GM23338 (cell line): ENCODE measurements at regions not wholly inside any gene's neighbourhood (a gene's known extent, or its start where the extent isn't known, plus 50 kb on each side); places are given as distances from the start of the nearest gene placed in this dataset.

Source experiments
- ATAC-seq: fragments of 200-7000 bp; cut with Tn5 transposase; 3 replicates; pipeline ENCODE4 v1.9.1; 2020
- DNase-seq: peaks from one replicate; pipeline ENCODE4 v3.0.0-alpha.2; 2015; ENCODE audit warnings: low spot score
- H2AFZ ChIP-seq: fragments of 200-600 bp; sonication (generic); 2 replicates; pipeline ENCODE4 v1.8.0; 2016; ENCODE audit warnings: antibody characterized with exemption, mild to moderate bottlenecking, moderate library complexity
- H3F3A ChIP-seq: fragments of 200-600 bp; sonication (generic); replicated peaks from 2 replicates; pipeline ENCODE4 v1.8.0; 2017; ENCODE audit warnings: antibody characterized with exemption, mixed run types, low read depth
- H3K27ac ChIP-seq: fragments of 200-600 bp; sonication (generic); 2 replicates; pipeline ENCODE4 v1.6.1; 2016; ENCODE audit warnings: low read depth
- H3K27me3 ChIP-seq: fragments of 200-600 bp; sonication (generic); 2 replicates; pipeline ENCODE4 v1.8.0; 2016; ENCODE audit warnings: mild to moderate bottlenecking, mixed run types, moderate library complexity; ENCODE audit not compliant: insufficient read depth
- H3K36me3 ChIP-seq: fragments of 200-600 bp; sonication (generic); 2 replicates; pipeline ENCODE4 v1.8.0; 2016; ENCODE audit warnings: mild to moderate bottlenecking; ENCODE audit not compliant: insufficient read depth
- H3K4me1 ChIP-seq: fragments of 200-600 bp; sonication (generic); 2 replicates; pipeline ENCODE4 v1.8.0; 2016; ENCODE audit warnings: mild to moderate bottlenecking, moderate library complexity; ENCODE audit not compliant: insufficient read depth
- H3K4me2 ChIP-seq: fragments of 200-600 bp; sonication (generic); 2 replicates; pipeline ENCODE4 v1.7.1; 2017; ENCODE audit warnings: mixed run types
- H3K4me3 ChIP-seq: fragments of 200-600 bp; sonication (generic); 2 replicates; pipeline ENCODE4 v1.6.1; 2016; ENCODE audit warnings: mixed run types
- H3K79me2 ChIP-seq: fragments of 200-600 bp; sonication (generic); replicated peaks from 2 replicates; pipeline ENCODE4 v1.8.0; 2017; ENCODE audit warnings: mild to moderate bottlenecking; ENCODE audit not compliant: insufficient read depth
- H3K9me2 ChIP-seq: fragments of 200-600 bp; sonication (generic); 2 replicates; pipeline ENCODE4 v1.8.0; 2017; ENCODE audit not compliant: insufficient read depth
- H4K20me1 ChIP-seq: fragments of 200-600 bp; sonication (generic); replicated peaks from 2 replicates; pipeline ENCODE4 v1.8.0; 2017; ENCODE audit warnings: mild to moderate bottlenecking; ENCODE audit not compliant: insufficient read depth
- H3K27ac Mint-ChIP-seq: 2 replicates; pipeline ENCODE4 v1.8.0; 2020; ENCODE audit warnings: inconsistent platforms, mild to moderate bottlenecking, moderate library complexity, mixed read lengths
- H3K27me3 Mint-ChIP-seq: 3 replicates; pipeline ENCODE4 v1.8.0; 2022; ENCODE audit warnings: low read depth, mild to moderate bottlenecking, moderate library complexity, mixed read lengths, inconsistent platforms; ENCODE audit not compliant: insufficient read depth, poor library complexity
- H3K36me3 Mint-ChIP-seq: 3 replicates; pipeline ENCODE4 v1.8.0; 2021; ENCODE audit warnings: low read depth, mild to moderate bottlenecking, inconsistent platforms, moderate library complexity, mixed read lengths
- H3K4me1 Mint-ChIP-seq: 3 replicates; pipeline ENCODE4 v1.8.0; 2020; ENCODE audit warnings: mild to moderate bottlenecking, inconsistent platforms, mixed read lengths
- H3K4me3 Mint-ChIP-seq: 3 replicates; pipeline ENCODE4 v1.8.0; 2021; ENCODE audit warnings: moderate library complexity, mild to moderate bottlenecking, inconsistent platforms, mixed read lengths
- H3K9me3 Mint-ChIP-seq: 3 replicates; pipeline ENCODE4 v1.8.0; 2020; ENCODE audit warnings: moderate library complexity, mild to moderate bottlenecking, inconsistent platforms, mixed read lengths
- CREB1 ChIP-seq: fragments of 250-450 bp; sonication (Bioruptor Pico); IDR thresholded peaks from 2 replicates; pipeline ENCODE4 v1.5.0; 2020; ENCODE audit warnings: low read depth, mild to moderate bottlenecking, moderate library complexity
- CTCF ChIP-seq, 2 experiments: fragments of 200-600 bp in 1 of 2; sonication (generic) in 1 of 2; conservative IDR thresholded peaks; 2 replicates each; pipeline versions ENCODE4 v1.5.1 to v1.6.1; 2016 to 2017; ENCODE audit warnings: antibody characterized with exemption in 2 of 2, low read depth in 2 of 2, mild to moderate bottlenecking in 2 of 2, moderate library complexity in 1 of 2
- EZH2 ChIP-seq: fragments of 200-600 bp; sonication (generic); IDR thresholded peaks from one replicate; pipeline ENCODE4 v1.8.0; 2017; ENCODE audit warnings: antibody characterized with exemption, mild to moderate bottlenecking, low read depth; ENCODE audit not compliant: unreplicated experiment
- POLR2AphosphoS5 ChIP-seq: IDR thresholded peaks from 2 replicates; pipeline ENCODE4 v1.6.1; 2016; ENCODE audit warnings: antibody characterized with exemption, low read depth
- REST ChIP-seq: IDR thresholded peaks from one replicate; pipeline ENCODE4 v1.6.1; 2018; ENCODE audit warnings: antibody characterized with exemption; ENCODE audit not compliant: unreplicated experiment
- STAT1 ChIP-seq: IDR thresholded peaks from one replicate; pipeline ENCODE4 v1.6.1; 2016; ENCODE audit warnings: antibody characterized with exemption; ENCODE audit not compliant: unreplicated experiment
- ZNF114 ChIP-seq: fragments of 250-450 bp; sonication (Bioruptor Pico); IDR thresholded peaks from 2 replicates; pipeline ENCODE4 v1.5.0; 2020; ENCODE audit warnings: mild to moderate bottlenecking, moderate library complexity

- Histone ChIP-seq H3K36me3 (no peaks in the 10 kb centered on the region), H3K4me1 (peaks cover 34% of the 10 kb centered on the region), H3K79me2 (peaks cover 4% of the 10 kb centered on the region), H3F3A (no peaks in the 10 kb centered on the region), H3K4me3 (peak overlapping the region; percentile 73), H3K27me3 (no peaks in the 10 kb centered on the region), H3K4me2 (peak overlapping the region; percentile 96), H4K20me1 (no peaks in the 10 kb centered on the region), H3K27ac (peak overlapping the region; percentile 96), H3K9me2 (no peaks in the 10 kb centered on the region), H2AFZ (no peak overlapping the region)
- TF ChIP-seq STAT1 (no peak), ZNF114 (peak; percentile 10; the same call in 1 of the 2 replicates)
- DNase-seq, result peak; percentile 59
- Mint-ChIP-seq H3K27ac (peak overlapping the region; percentile 79), H3K27me3 (peaks cover 6% of the 10 kb centered on the region), H3K4me1 (peaks cover 27% of the 10 kb centered on the region), H3K36me3 (no peaks in the 10 kb centered on the region), H3K9me3 (no peaks in the 10 kb centered on the region), H3K4me3 (peak overlapping the region; percentile 72)
- ATAC-seq, result peak; percentile 18
These were observed 418.9 kb upstream of the NAALADL2 start for GRCh38 chr3:174440253-174440701.

GRCh38 chr3:174440741-174441587, 418.2 kb upstream of the NAALADL2 start:
- DNase-seq (peak; percentile 95), ATAC-seq (peak; percentile 95)
- Histone ChIP-seq H3K79me2 (peaks cover 4% of the 10 kb centered on the region), H3K4me3 (peak overlapping the region; percentile 73), H2AFZ (peak overlapping the region; percentile 72; the same call in 1 of the 2 replicates), H3K27ac (peak overlapping the region; percentile 96), H3K36me3 (no peaks in the 10 kb centered on the region), H4K20me1 (no peaks in the 10 kb centered on the region), H3K4me1 (peaks cover 34% of the 10 kb centered on the region), H3F3A (no peaks in the 10 kb centered on the region), H3K9me2 (no peaks in the 10 kb centered on the region), H3K27me3 (no peaks in the 10 kb centered on the region), H3K4me2 (peak overlapping the region; percentile 96)
- Mint-ChIP-seq H3K4me3 (peak overlapping the region; percentile 86), H3K36me3 (no peaks in the 10 kb centered on the region), H3K27me3 (peaks cover 6% of the 10 kb centered on the region), H3K9me3 (no peaks in the 10 kb centered on the region), H3K27ac (peak overlapping the region; percentile 94), H3K4me1 (peaks cover 27% of the 10 kb centered on the region)
- TF ChIP-seq CTCF (conservative IDR thresholded peaks at IDR 0.05; ENCODE audit: low read depth in 2 of 2), result peak in 1 of 2 experiments; percentile 5; a peak in 1 of 4 replicates
- no peak for TF ChIP-seq REST
- TF ChIP-seq EZH2, result no peak
- peak; percentile 50 for TF ChIP-seq CREB1 (CRISPR knock-in tag)
- peak; percentile 21; the same call in 1 of the 2 replicates for TF ChIP-seq POLR2AphosphoS5
